SK-N-MC (cell line): ENCODE measurements at regions not wholly inside any gene's neighbourhood (a gene's known extent, or its start where the extent isn't known, plus 50 kb on each side); places are given as distances from the start of the nearest gene placed in this dataset.

Source experiments
- EZH2 ChIP-seq: fragments of 200-600 bp; sonication (generic); IDR thresholded peaks from one replicate; pipeline ENCODE4 v1.6.1; 2017; ENCODE audit warnings: antibody characterized with exemption
- POLR2AphosphoS5 ChIP-seq: IDR thresholded peaks from 2 replicates; pipeline ENCODE4 v1.6.1; 2012; ENCODE audit warnings: mild to moderate bottlenecking, low read depth, low read length, borderline replicate concordance

DNA sequence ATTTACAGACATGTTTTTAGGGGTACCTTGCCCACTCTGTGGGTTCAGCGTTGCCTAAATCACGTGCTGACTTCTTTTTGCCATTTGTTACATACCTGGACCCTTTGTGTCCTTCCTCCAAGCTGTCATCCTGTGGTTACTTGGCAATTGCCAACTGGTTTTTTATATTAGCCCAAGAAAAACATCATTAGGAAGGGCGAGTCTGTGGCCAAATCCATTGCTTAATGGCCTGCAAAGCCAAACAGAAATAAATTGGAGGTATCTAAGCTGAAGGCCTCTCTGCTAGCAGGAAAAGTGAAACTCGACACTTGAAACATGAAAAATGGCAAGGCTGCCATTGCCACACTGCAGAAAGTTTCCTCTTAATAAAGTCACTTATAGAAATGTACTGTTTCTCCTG is 190.4 kb downstream of the NUAK1 start:
- TF ChIP-seq EZH2: no peak
- no peak for TF ChIP-seq POLR2AphosphoS5
